Thyroid gland (tissue), 4 donors: ENCODE measurements at regions not wholly inside any gene's neighbourhood (a gene's known extent, or its start where the extent isn't known, plus 50 kb on each side); places are given as distances from the start of the nearest gene placed in this dataset.

Experiments used
- CTCF ChIP-seq, 6 experiments: fragments of 200-600 bp in 3 of 6; fragments of 450-650 bp in 3 of 6; sonication (generic) in 3 of 6; IDR thresholded peaks; one replicate each; pipeline ENCODE4 v1.5.1; 2016 to 2019; ENCODE audit warnings: antibody characterized with exemption in 6 of 6, mild to moderate bottlenecking in 2 of 6, inconsistent platforms in 1 of 6, moderate library complexity in 1 of 6
- POLR2A ChIP-seq, 2 donors: fragments of 450-650 bp; IDR thresholded peaks; one replicate each; pipeline ENCODE4 v1.6.1; 2017; ENCODE audit warnings: antibody characterized with exemption in 2 of 2, mild to moderate bottlenecking in 2 of 2, moderate library complexity in 1 of 2

GRCh38 chr2:217351378-217351777, 491.5 kb upstream of the TNP1 start:
- TF ChIP-seq POLR2A (IDR thresholded peaks at IDR 0.05) (no peak), CTCF (IDR thresholded peaks at IDR 0.05) (no peak)
